Calu3 (cell line): ENCODE measurements at regions not wholly inside any gene's neighbourhood (a gene's known extent, or its start where the extent isn't known, plus 50 kb on each side); places are given as distances from the start of the nearest gene placed in this dataset.

Experiments used
- BruUV-seq: library from RNA; stranded (reverse); fragments of 400-500 nt; replicated peaks from 2 replicates; lab custom pipeline; 2021; lab: Mats Ljungman, UMichigan
- CTCF ChIA-PET: fragments of 300-600 bp; sonication (Branson Sonifier 250); formaldehyde crosslinking; loops from one replicate; lab custom pipeline; 2022; ENCODE audit warnings: antibody characterized with exemption; lab: Charles Lee
- DNase-seq: peaks from one replicate; pipeline ENCODE4 v3.0.0; 2022
- H3K27ac Mint-ChIP-seq: one replicate; pipeline ENCODE4 v1.8.0; 2022; ENCODE audit warnings: mixed read lengths; ENCODE audit not compliant: unreplicated experiment
- H3K27me3 Mint-ChIP-seq: one replicate; pipeline ENCODE4 v1.8.0; 2022; ENCODE audit warnings: mixed read lengths; ENCODE audit not compliant: unreplicated experiment
- H3K36me3 Mint-ChIP-seq: one replicate; pipeline ENCODE4 v1.8.0; 2022; ENCODE audit warnings: mild to moderate bottlenecking, moderate library complexity, mixed read lengths; ENCODE audit not compliant: insufficient read depth, unreplicated experiment
- H3K4me1 Mint-ChIP-seq: one replicate; pipeline ENCODE4 v1.8.0; 2022; ENCODE audit warnings: mild to moderate bottlenecking, low read depth, mixed read lengths; ENCODE audit not compliant: unreplicated experiment
- H3K4me3 Mint-ChIP-seq: one replicate; pipeline ENCODE4 v1.8.0; 2022; ENCODE audit warnings: mild to moderate bottlenecking, low read depth, moderate library complexity, mixed read lengths; ENCODE audit not compliant: unreplicated experiment
- H3K9me3 Mint-ChIP-seq: one replicate; pipeline ENCODE4 v1.8.0; 2022; ENCODE audit warnings: low read depth, mixed read lengths; ENCODE audit not compliant: unreplicated experiment
- CTCF ChIP-seq: fragments of 200-600 bp; IDR thresholded peaks from one replicate; pipeline ENCODE4 v1.8.0; 2022; ENCODE audit warnings: antibody characterized with exemption; ENCODE audit not compliant: unreplicated experiment
- intact Hi-C: fragments of 100-400 bp; cut with micrococcal nuclease; formaldehyde crosslinking; loops from one replicate; pipeline ENCODE4 v1.10.0; 2022; ENCODE audit not compliant: unreplicated experiment

GRCh38 chr5:101362067-101362466, 459.0 kb upstream of the ST8SIA4 start:
- BruUV-seq: no TSS peak
- no peak for TF ChIP-seq CTCF
- no peak for DNase-seq
- H3K27ac Mint-ChIP-seq: no peak overlapping the region
- H3K27me3 Mint-ChIP-seq: no peaks in the 10 kb centered on the region
- CTCF ChIA-PET: no interaction called here
- H3K9me3 Mint-ChIP-seq: no peaks in the 10 kb centered on the region
- H3K4me1 Mint-ChIP-seq: no peaks in the 10 kb centered on the region
- intact Hi-C loops: loop anchor here (10.0 kb wide), 1 partner anchor 863 kb away; no protein-coding TSS in a partner anchor
- no peaks in the 10 kb centered on the region for H3K36me3 Mint-ChIP-seq
- H3K4me3 Mint-ChIP-seq: no peak overlapping the region

- Mint-ChIP-seq H3K4me3 (no peak overlapping the region), H3K36me3 (no peaks in the 10 kb centered on the region), H3K4me1 (no peaks in the 10 kb centered on the region), H3K9me3 (peaks cover 6% of the 10 kb centered on the region), H3K27ac (no peak overlapping the region), H3K27me3 (no peaks in the 10 kb centered on the region)
- CTCF ChIA-PET: interaction anchor here (1.2 kb wide), 1 partner anchor 723 kb away, joined by 3 read pairs; no protein-coding TSS in a partner anchor
- no peak for TF ChIP-seq CTCF
- no peak for DNase-seq
- no TSS peak for BruUV-seq
- intact Hi-C loops: no loop called here
Measured at GRCh38 chr5:101346906-101347305, 443.8 kb upstream of the ST8SIA4 start.

- DNase-seq: no peak
- no peaks in the 10 kb centered on the region for H3K27me3 Mint-ChIP-seq
- intact Hi-C loops: no loop called here
- H3K27ac Mint-ChIP-seq: no peak overlapping the region
- H3K4me3 Mint-ChIP-seq: no peak overlapping the region
- CTCF ChIA-PET: no interaction called here
- no TSS peak for BruUV-seq
- TF ChIP-seq CTCF: no peak
- peaks cover 6% of the 10 kb centered on the region for H3K9me3 Mint-ChIP-seq
- H3K36me3 Mint-ChIP-seq: no peaks in the 10 kb centered on the region
- no peaks in the 10 kb centered on the region for H3K4me1 Mint-ChIP-seq
Measured at GRCh38 chr5:101346447-101346846, 443.4 kb upstream of the ST8SIA4 start.

- no peak for DNase-seq
- intact Hi-C loops: no loop called here
- Mint-ChIP-seq H3K9me3 (peaks cover 2% of the 10 kb centered on the region), H3K27ac (no peak overlapping the region), H3K4me1 (no peaks in the 10 kb centered on the region), H3K27me3 (no peaks in the 10 kb centered on the region), H3K4me3 (no peak overlapping the region), H3K36me3 (no peaks in the 10 kb centered on the region)
- BruUV-seq: no TSS peak
- no peak for TF ChIP-seq CTCF
- CTCF ChIA-PET: no interaction called here
Measured at GRCh38 chr5:101338226-101338625, 435.1 kb upstream of the ST8SIA4 start.
